ENCODE measurements at regions not wholly inside any gene's neighbourhood (a gene's known extent, or its start where the extent isn't known, plus 50 kb on each side); places are given as distances from the start of the nearest gene placed in this dataset.
A peak's percentile ranks its signal among the peaks of the same experiment; 100 is the strongest.
"Not testable (repeated sequence)": the region's sequence is repeated elsewhere in the genome, so short reads cannot be mapped to it uniquely, and the experiment has no call there.

DNA sequence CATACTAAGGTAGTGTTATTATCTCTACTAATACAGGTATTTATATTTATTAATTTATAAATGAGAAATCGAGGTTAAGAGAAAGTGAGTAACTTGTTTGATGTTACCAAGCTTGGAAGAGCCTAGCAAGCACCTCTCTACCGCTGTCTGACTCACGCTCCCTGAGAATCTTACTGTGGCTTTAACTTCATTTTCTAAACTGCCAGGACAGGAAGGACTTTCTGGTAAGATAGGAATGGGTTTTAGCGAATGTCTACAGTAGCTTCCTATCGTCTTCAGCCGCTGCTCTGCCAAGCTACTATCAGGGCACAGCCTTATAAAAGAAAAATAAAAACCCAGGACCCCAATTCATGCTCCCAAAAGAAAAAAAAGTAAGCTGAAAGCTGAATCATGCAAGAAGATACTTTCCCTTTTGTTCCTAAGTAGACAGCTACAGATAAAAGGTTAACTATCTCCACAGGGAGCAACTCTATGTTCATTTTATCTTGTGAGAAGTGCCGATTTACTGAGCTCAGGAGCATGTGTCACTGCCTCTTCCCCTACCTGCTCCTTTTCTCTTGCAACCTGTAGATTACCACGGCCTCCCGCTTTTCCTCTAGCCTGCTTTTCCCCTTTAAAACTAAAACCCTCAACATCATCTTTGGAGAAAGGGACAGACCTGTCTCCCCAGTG, 60.2 kb downstream of the THNSL1 start:
- no peak for DNase-seq

DNA sequence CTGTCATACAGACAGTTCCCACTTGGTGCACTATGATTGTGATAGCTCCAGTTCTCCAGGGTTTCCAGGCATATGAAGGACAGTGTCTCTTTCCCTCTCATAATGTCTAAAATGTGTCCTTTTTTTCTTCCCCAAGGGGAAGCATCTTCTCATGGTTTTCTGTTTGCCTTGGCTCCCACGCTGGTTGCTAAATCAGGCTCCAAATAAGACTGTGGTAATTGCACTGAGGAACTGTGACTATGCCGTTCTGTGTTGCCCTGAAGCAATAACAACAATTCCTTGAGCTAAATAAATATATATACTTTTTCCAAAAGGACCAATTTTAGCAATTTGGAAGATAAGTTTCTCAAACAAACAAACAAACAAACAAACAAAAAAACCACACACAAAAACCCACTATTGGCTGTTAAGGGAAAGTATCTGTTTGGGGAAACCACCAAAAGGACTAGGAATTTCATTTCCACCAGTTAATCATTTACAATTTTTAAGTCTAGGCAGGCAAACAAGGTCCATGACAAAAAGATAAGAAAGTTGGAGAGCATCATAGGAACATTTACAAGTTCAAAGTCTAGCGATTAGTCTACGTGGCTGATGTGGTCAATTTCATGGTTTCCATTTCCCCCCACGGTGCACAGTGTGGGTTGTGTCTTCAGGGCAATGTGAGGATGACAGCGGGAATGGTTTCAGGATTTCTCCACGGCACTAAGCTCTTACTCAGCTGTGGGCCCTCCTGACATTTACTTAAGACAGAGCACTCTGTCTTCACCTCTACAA, 62.4 kb downstream of the THNSL1 start:
- DNase-seq: no peak

DNA sequence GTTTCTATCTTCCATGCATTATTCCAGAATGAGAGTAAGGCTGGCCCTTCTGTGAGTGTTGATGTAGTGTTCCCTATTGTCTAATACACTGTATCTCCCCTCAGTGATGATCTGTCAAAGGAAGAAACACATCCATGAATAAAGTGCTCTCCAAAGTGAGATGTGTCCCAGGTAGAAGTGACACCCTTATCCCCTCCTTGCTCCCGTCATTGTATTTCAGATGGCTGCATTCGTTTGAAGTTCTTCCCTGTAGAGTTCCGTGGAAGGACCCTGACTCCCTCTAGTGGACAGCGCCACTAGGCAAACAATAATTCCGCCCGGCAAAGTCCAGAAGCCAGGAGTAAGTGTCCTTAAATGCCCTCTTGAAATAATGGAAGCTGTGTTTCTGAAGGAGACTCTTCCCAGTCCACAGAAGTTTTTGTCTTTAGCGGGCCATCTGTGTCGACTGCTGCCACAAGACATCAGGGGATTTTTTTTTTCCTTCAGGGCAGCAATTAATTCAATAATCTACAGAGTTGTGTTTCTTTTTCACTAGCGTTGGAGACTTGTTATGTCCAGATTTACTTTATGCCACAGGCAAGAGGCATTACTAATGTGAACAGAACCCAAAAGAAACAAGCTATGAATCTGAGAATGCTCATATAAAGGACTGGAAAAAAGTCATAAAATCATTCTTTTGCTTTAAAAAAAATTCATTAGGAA, 64.6 kb downstream of the THNSL1 start:
- DNase-seq: peak; percentile 65

DNA sequence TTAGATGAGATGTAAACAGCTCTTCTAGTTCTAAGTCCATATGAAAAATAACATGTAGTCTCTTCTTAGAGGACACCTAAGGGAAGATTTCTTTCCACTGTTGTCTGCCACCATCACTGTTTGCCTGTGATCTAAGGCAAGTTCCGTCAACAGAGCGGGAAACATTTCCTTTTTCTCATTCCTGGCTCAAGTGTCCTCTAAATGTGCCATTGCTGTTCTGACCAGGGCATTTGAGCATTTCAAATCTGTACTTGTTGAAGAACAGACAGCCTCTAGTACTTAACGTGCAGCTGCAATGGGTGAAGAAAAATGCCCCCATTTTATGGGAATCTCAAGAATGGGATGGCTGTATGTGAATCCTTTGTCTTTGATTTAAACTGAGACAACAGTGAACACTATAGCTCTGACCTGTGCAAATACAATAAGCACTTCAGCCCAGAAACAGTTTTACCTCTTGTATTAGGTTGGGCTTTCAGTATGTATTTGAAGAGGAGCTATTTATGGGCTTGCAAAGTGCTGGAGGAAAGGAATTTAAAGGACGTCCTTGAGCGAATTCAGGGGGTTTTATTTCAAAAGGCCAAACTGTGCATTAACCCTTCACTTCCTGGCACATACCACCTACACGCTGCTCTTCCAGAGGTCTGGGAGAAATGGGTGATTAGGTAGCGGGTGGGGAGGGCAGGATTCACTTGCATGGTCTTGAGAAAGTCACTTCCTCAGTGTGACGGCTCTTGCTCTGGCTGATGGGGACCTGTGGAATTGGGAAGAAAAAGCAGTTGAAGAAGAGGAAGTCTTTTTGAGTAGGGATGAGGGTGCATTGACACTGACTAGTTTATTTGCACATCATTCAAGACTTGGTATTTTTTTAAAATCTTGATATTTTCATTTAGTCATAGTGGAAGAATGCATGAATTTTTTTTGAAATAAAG, 66.1 kb downstream of the THNSL1 start:
- DNase-seq: peak; percentile 22

DNA sequence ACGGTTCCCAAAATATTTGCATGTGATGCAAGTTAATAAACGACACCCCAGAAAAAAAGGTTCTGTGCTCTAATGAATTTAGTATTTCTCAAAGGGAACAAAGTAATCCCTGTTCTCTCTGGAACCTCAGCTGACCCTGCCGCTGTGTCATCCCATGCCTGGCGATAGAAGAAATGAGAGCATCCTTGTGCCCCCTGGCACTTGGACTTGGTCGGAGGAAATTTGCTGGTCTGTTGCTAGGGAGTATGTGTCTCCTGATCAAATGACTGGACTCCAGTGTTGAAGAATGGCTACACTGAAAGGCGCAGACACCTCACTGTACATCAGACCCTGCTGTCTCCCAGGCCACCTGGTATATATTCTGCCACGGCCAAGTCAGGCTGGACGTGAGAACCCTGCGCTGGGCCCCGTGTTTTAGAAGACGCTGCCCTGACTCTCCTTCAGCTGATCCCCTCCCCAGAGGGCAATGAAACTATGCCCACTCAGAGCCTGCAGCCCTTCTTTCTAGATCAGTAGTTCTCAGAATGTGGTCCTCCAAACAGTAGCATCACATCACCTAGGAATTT, 67.2 kb downstream of the THNSL1 start:
- no peak for DNase-seq

DNA sequence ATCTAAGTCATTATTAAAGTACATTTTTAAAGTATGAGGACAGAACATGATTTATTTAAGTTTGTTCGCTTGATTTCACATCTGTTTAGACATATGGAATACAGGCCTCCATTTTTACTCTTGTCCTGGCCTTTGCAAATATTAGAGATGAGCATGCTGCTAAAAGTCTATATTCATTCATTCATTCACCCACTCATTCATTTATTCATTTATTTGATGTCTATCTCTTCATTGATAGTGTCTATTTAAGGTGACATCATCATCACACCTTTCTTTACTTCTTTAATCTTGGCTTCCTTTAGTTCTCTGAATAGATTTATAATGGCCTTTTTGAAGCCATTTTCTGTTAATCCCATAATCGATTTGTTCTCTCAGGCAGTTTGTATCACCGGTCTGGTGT, 68.0 kb downstream of the THNSL1 start:
- DNase-seq: no peak

DNA sequence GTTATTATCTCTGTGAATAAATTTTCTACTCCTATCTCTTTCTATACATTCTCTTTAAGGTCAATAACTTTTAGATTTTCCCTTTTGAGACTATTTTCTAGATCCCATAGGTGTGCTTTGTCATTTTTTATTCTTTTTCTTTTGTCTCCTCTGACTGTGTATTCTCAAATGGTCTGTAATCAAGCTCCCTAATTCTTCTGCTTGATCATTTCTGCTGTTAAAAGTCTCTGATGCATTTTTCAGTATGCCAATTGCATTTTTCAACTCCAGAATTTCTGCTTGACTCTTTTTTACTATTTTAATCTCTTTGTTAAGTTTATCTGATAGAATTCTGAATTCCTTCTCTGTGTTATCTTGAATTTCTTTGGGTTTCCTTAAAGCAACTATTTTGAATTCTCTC, 78.2 kb downstream of the THNSL1 start:
- DNase-seq: no peak

DNA sequence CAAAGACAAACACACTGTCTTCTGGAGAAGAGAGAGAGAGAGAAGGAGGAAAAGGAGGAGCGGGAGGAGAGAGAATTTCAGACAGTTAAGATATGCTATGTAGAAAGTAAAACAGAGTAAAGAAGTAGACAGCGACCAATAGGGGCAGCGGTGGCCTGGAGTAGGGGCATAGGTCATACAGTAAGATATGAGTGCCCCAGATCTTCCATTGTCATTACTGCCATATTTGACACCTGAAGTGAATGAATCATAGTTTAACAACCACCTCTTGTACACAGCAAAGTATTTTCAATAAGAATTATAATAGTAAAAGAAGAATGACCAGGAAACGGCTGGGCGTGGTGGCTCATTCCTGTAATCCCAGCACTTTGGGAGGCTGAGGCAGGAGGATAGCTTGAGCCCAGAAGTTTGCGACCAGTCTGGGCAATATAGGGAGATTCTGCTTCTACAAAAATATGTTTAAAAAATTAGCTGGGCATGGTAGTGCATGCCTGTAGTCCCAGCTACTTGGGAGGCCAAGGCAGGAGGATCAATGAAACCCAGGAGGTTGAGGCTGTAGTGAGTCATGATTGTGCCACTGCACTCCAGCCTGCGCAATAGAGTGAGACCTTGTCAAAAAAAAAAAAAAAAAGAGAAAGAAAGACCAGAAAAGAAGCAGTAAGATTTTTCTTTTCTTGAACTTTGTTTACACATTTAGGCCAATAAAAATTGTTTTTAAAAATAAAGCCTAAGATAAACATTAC, 77.0 kb upstream of the GPR158 start:
- no peak for DNase-seq

DNA sequence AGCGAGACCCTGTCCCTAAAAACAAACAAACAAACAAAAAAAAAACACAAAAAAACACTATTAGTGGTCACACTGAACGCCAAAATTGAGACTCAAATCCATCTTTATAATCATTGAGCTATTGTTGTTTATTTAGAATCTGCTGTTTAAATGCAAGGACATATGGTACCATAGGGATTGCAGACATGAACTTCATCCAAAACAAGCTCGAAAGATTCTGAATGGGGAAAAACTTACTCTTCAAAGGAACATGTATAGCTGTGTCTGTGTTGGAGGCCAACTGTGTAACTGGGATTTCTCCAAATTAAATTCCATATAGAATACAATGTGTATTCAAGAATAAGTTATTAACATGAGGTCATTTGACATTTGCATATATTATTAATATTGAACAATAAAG, 74.7 kb upstream of the GPR158 start:
- no peak for DNase-seq

DNA sequence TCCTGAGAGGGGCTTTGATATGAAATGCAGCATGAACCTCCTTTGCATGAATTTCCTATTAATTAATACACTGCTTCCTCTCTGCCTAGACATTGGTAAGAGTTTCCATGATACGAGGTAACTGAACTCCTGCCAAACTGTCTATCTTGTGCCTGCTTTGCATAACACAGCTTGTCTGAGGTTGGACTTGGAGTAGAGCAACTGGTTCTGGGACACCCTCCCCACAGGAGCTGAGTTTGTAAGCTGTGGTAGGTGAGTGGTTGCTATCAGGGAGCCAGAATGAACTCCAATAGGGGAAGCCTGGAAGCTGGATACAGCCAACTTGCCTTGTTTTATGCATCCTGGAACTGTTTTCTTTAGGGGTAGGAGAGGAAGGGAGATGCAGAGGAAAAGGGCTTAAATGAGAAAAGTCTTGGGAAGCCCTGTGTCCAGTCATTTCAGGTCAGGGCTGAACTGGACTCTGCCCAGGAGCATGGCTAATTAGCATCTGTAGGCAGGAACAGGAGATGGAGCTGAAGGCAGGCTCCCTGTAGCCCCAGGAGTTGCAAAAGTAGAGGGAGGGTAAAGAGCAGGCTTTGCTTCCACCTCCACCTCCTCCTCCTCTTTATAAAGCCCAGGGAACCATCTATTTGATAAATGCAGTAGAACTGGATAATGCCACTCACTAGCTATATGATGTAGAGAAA, 73.2 kb upstream of the GPR158 start:
- no peak for DNase-seq

DNA sequence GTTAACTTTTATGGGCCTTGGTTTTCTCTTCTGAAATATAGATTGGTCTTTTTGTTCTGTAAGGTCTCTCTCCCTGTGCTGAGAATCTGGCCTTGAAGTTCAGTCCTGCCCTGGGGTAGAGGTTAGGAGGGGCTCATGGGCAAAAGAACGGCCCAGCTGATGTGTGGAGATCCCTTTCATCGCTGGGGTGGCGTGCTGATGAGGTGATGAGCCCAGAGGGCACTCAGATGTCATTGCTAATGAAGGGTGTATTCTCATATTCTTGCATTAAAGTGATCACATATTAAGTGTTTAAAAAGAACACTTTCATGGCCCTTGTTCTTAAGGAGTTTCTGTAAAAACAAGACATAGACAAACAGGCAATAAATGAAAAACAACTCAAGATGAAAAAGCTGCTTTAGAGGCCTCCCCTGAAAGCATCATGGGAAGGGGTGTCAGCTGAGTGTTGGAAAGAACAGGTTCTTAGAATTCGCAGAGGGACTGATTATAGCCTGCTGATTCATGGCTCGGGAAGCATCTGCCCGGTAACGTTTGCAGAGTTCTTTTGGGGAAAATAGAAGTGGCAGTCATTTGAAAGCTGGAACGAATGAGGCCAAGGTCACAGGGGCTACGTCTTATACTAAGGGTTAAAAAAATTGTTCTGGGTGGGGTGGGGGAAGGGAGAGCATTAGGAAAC, 72.5 kb upstream of the GPR158 start:
- DNase-seq: no peak

DNA sequence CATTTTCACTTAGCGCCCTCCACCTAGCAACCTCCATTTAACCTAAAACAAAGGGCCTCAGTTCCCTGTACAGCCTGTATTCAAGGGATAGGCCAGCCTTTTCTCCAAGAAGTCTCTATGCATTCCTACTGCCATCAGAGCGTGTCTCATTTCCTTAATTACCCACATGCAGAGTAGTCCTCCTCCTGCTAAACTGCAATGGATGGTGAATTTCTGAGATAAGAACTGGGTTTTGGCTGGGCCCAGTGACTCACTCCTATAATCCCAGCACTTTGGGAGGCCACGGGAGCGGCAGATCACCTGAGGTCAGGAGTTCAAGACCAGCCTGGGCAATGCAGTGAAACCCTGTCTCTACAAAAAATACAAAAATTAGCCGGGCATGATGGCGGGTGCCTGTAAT, 71.1 kb upstream of the GPR158 start:
- no peak for DNase-seq

DNA sequence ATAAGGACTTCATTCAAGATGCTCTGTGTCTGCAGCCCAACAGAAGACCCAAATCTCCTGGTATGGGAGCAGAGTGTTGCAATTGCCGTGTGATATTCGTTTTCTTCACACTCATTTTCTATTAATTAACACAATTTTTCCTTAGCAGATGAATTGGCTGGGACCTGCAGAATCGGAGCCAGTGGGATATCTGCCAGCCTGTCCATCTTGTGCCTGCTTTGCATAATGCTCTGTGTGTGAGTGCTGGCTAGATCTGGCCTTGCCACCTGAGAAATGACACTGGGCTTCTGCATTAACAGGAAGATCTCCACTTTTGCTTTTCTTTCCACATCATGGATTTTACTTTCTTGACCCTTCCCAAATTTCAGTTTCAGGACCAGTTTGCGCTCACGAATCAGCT, 70.4 kb upstream of the GPR158 start:
- DNase-seq: no peak

DNA sequence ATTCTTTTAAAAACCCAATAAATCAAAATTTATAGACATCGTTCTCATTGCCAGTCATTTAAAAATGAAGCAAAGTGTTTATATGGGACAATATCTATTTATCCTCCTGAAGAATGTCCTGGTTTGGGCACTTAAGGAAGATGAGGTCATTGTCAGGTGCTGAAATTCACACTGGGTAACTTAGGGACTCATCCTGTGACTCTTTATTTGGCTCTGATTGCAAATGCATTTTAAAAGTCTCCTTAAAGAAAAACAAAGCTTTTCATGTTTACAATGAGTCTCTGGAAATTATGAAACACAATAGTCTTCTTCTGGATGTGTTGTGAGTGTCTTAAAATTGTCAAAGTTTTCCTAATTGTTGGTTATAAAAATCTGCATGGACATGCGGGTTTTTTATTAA, 69.5 kb upstream of the GPR158 start:
- no peak for DNase-seq

DNA sequence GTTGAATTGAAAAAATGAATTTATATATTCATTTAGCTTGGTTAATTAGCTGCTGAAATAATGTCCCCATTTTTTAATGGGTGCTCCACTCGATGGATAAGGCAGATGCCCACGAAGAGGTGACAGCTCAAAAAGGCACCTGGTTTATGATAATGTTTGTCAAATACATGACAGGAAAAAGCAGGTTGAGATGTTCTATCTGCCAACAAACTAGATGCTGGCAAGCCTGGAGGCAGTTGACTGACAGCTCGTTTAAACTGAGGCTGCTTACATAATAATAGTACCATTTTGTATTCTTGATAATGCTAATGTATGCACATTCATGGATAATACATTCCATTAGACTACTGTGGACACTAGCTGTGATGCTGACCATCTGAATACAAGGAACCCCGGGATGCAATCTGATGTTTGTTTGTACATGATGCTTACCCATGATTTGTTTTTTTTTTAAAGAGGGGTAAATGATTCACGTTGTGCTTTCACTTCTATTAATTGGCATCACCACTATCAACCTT, 69.0 kb upstream of the GPR158 start:
- DNase-seq: no peak

DNA sequence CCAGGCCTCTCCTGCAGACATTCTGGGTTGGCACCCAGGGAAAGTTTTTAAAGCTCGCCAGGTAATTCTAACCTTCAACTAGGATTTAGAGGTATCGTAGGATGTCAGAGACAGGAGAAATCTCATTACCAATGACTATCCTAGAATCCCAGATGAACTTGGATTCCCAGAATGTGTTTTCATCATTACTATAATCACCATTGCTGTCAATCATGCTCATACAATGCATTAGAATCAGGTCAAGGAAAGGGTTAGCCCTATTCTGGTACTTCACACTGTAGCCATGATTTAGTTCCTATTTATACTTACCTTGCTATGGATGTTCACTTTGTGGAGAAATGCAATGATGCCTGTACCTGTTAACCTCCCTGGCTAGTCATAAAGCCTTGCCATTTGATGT, 67.0 kb upstream of the GPR158 start:
- DNase-seq: no peak

DNA sequence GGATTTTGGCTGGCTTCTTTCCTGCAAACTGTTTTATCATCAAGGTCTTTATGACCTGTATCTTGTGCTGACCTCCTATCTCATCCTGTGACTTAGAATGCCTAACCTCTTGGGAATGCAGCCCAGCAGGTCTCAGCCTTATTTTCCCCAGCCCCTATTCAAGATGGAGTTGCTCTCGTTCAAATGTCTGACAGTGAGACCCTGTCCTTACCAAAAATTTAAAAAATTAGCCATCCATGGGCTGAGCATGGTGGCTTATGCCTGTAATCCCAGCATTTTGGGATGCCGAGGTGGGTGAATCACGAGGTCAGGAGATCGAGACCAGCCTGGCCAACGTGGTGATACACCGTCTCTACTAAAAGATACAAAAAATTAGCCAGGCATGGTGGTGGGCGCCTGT, 64.9 kb upstream of the GPR158 start:
- DNase-seq: not testable (repeated sequence)

DNA sequence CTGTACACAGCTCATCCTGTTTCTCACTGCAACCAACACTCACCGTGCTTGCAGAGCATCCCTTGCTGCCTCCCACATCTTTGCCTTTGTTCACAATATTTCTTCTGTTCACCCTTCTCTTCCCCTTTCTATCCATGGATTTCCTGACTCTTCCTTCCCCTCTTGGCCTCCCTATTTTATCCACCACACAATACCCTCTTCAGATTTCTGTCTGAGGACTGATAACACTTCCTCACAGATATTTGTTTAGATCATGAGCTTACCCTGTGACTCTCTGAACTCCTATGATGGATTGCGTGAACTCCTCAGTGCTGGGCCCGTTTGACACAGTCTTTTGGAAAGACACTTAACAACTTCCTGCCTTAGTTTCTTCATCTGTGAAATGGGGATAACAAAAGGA, 62.8 kb upstream of the GPR158 start:
- DNase-seq: no peak

DNA sequence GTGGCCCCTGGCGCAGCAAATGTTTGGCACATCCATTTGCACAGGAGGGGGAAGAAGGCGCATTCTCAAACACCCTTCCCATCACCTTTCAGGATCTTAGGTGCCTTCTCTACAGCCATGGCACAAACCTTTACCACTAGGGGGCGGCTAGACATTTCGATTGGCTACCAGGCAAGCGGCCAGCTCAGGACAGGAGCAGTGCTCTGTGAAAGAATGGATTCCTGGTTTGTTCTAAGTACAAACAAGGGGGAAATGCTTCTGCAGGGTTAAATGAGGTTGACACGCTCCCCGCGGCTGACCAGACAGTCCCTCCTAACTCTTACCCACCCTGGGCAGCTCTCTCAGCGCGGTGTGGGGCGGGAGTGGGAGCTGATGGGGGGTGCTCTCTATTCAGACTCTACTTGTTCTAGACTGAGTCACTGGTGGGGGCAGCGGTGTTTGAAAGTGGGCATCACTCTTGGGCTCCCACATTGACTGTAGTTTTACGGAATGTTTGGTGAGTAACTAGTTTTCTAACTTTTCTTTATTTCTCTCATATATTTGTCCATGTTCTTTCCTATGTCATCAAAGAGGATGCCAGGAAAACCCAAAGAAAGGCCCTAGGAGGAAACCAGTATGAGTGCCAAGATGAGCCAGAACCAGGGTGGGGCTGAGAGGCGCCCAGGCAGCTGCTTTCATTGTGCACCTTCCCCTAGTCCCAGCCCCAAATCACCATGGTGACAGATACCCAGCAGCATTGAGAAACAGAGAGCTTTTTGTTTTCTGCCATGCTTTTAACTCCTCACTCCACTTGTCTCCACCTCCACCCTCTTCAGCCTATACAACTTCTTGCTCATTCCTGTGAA, 61.4 kb upstream of the GPR158 start:
- DNase-seq: peak; percentile 62

DNA sequence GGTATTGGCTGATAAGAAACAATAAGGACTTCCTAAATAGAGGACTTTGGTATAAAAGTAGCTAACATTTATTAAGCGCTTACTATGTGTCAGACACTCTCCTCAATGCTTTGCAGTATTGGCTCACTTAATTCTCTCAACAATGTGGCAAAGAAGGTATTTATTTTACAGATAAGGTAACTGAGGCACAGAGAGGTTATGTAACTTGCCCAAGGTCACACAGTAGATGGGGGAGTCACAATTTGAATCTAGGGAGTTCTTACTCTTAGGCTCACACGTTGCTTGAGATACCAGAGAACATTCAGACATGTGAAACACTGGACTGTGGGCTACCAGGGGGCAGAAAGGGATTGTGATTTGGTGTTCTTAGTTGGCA, 60.8 kb upstream of the GPR158 start:
- DNase-seq: no peak
